Left lobe of liver (tissue), 2 donors: ENCODE measurements at regions not wholly inside any gene's neighbourhood (a gene's known extent, or its start where the extent isn't known, plus 50 kb on each side); places are given as distances from the start of the nearest gene placed in this dataset.
"Not testable (repeated sequence)": the region's sequence is repeated elsewhere in the genome, so short reads cannot be mapped to it uniquely, and the experiment has no call there.

Source experiments
- ATAC-seq: fragments of 200-7000 bp; cut with Tn5 transposase; one replicate; pipeline ENCODE4 v1.9.1; 2020; ENCODE audit warnings: mild to moderate bottlenecking, moderate library complexity
- DNase-seq: peaks from one replicate; pipeline ENCODE4 v3.0.0-alpha.2; 2020; ENCODE audit warnings: low spot score
- donor health status: DM: no; HTN: no; CAD: no; lungs with moderate emphysema.
- donor health status: DM: no; HTN: yes; CAD: no.

- not testable (repeated sequence) for ATAC-seq, DNase-seq
Observed at GRCh38 chr7:6937746-6938145, 111.7 kb upstream of the CCZ1B start.

DNA sequence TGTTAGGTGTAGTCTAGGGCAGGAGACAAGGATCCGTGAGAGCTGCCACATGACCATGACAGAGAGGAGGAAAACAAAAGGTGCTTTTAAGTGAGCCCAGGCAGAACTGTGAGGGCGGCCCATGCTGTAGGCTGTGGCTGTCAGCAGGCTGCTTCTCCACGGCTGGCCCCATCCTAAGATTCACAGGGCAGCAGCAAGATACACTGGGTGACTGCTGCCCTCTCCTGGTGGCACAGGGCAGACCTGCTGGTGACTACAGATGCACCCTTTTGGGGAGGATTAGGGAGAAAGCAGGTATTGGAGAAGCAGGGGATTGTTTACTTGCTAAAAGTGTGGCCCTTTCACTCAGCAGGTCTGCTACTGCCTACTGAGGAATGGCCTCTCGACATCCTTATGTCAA is 112.2 kb upstream of the CCZ1B start:
- peak; percentile 42 for ATAC-seq
- DNase-seq, result not testable (repeated sequence)

- DNase-seq, ATAC-seq: not testable (repeated sequence)
Observed at GRCh38 chr7:6939126-6939525, 113.1 kb upstream of the CCZ1B start.

DNA sequence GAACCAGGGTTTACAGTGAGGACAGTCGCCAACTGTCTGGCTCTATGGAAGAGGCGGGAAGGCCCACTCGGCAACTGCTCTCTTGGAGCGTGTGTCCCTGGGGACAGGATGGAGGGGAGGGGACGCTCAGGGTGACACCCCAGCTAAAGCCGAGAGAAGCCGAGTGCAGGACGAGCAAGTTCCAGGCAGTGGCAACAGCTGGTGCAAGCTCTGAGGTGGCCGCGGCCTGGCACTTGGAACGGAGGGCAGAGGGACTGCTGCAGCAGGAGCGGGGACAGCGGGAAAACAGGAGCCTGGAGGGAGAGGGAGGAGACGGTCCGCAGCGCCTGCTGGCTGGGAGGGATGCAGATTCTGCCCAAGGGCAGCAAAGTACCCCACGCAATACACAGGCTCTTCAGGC is 113.8 kb upstream of the CCZ1B start:
- not testable (repeated sequence) for DNase-seq, ATAC-seq

GRCh38 chr7:6946873-6947272 is 120.8 kb upstream of the CCZ1B start:
- DNase-seq, result not testable (repeated sequence)

DNA sequence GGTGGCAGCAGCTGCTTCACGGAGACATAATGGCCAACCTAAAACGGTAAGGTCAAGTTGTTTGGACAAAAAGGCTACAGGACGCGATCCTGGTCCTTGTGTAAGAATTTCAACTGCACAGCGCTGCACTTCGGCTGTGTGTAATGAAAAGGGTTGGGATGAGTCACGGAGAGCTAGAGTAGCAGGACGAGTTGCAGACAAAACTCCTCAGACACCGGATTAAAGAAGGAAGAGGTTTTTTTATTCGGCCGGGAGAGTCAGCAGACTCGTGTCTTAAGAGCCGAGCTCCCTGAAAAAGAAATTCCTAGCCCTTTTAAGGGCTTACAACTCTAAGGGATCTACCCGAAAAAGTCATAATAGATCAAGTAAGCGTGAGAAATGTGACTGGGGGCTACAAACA is 124.2 kb upstream of the CCZ1B start:
- ATAC-seq, DNase-seq: not testable (repeated sequence)

More at GRCh38 chr7:6946873-6947272, 120.8 kb upstream of the CCZ1B start:
- ATAC-seq, result not testable (repeated sequence)

- not testable (repeated sequence) for DNase-seq, ATAC-seq
Observed at GRCh38 chr7:6951553-6951952, 125.5 kb upstream of the CCZ1B start.

- DNase-seq, ATAC-seq: not testable (repeated sequence)
Observed at GRCh38 chr7:6953138-6953797, 127.2 kb upstream of the CCZ1B start.

DNA sequence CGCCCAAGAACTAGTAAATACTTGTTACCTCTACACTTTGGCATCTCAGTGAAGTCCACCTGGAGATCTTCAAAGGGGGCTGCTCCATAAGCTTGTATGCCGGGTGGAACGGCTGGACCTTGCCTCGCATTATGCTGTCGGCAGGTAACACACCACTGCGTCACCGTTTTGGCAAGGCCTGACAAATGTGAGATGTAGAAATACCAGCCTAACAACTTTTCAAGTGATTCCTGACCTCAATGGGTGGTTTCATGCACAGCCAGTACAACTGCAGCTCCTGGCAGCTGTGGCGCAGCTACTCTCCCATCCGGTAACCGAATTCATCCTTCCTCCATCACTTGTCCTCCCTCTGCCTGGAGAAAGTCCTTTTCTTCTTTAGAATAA is 127.7 kb upstream of the CCZ1B start:
- not testable (repeated sequence) for ATAC-seq, DNase-seq

GRCh38 chr7:6955385-6955784 is 129.3 kb upstream of the CCZ1B start:
- ATAC-seq, result not testable (repeated sequence)

DNA sequence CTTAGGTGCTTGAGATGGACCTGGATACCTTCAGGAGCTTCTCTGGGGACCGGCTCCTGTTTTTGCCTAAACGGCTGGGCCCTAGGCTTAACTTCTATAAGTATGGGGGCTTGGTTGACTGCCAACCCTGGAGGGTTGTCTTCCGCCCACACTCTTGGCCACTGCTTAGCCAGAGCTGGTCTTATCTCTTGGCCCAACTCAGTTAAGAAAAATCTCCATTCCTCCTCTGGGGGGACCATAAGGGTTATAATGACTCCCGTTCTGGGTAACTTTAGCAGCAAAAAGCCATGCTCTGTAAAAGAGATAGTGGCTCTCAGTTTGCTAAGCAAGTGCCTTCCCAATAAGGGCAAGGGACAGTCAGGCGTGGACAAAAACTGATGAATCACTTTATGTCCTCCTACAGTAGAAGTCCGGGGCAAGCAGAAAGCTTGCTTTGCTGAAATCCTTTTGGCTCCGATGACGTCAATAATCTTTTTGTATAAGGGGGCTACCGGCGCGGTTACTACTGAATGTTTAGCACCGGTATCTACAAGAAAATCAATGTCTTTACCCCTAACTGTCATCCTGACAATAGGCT is 130.0 kb upstream of the CCZ1B start:
- not testable (repeated sequence) for DNase-seq, ATAC-seq

More at GRCh38 chr7:6955385-6955784, 129.3 kb upstream of the CCZ1B start:
- DNase-seq, result not testable (repeated sequence)

DNA sequence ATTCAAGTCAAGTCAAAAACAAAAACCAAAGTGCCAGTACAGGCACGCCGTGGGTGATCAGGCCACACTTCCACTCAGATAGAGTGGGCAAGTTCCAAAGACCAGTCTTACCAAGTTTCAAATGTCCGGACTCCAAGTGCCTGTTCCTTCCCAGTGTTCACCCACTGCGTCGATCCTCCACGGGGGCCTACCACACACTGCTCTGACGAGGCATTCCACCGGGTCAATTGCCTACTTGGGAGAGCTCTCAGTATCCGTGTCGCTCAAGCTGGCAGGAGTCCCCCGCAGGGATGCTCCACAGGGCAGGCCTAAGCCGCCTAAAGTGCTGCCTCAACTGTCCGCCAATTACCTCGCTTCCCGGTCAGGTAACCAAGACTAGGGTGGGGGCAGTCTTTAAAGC is 132.3 kb upstream of the CCZ1B start:
- DNase-seq, ATAC-seq: not testable (repeated sequence)

DNA sequence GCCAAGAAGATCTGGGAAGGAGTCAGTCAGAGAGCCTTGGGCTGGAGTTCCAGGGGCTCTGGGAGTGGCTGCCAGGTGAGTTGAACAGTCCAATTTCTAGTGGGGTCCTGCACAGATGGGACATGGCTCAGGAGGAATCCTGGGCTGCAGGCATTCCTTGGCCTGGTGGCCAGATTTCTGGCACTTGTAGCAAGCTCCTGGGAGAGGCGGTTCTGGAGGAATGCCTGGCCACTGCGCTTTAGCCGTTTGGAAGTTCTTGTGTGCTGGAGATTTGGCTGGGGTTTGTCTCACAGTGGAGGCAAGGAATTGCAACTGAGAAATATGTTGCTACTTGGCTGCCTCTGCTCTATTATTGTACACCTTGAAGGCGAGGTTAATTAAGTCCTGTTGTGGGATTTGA is 133.9 kb upstream of the CCZ1B start:
- not testable (repeated sequence) for ATAC-seq, DNase-seq

GRCh38 chr7:6962871-6963270 is 136.8 kb upstream of the CCZ1B start:
- not testable (repeated sequence) for ATAC-seq, DNase-seq

- not testable (repeated sequence) for DNase-seq, ATAC-seq
Observed at GRCh38 chr7:6965051-6965450, 139.0 kb upstream of the CCZ1B start.

- not testable (repeated sequence) for ATAC-seq, DNase-seq
Observed at GRCh38 chr7:6970180-6970579, 144.1 kb upstream of the CCZ1B start.

GRCh38 chr7:6974876-6975275 is 148.8 kb upstream of the CCZ1B start:
- not testable (repeated sequence) for DNase-seq, ATAC-seq

DNA sequence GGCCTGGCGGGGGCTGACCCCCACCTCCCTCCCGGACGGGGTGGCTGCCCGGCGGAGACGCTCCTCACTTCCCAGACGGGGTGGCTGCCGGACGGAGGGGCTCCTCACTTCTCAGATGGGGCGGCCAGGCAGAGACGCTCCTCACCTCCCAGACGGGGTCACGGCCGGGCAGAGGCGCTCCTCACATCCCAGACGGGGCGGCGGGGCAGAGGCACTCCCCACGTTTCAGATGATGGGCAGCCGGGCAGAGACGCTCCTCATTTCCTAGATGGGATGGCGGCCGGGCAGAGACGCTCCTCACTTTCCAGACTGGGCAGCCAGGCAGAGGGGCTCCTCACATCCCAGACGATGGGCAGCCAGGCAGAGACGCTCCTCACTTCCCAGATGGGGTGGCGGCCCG is 149.3 kb upstream of the CCZ1B start:
- not testable (repeated sequence) for ATAC-seq, DNase-seq

GRCh38 chr7:6977368-6977767 is 151.3 kb upstream of the CCZ1B start:
- ATAC-seq, DNase-seq: not testable (repeated sequence)

GRCh38 chr7:6978326-6978725 is 152.3 kb upstream of the CCZ1B start:
- DNase-seq, ATAC-seq: not testable (repeated sequence)

DNA sequence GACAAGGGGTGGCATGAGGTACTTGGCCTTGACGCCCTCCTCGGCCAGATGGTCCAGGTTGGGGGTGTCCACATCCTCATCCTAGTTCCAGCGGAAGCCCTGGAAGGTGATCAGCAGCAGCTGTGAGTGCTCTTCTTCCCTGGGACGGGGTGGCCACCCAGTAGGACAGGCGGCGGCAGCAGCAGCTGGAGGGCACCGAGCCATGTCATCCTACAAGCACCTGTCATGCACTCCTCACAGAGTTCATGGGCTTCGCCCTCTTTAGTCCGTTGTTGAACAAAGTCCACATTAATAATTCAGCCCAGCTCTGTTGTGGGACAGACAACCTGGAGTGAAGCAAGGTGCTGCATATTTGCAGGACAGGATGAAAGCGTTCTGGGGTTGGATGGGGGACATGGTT is 153.4 kb upstream of the CCZ1B start:
- not testable (repeated sequence) for DNase-seq, ATAC-seq

GRCh38 chr7:6982375-6982774 is 156.3 kb upstream of the CCZ1B start:
- DNase-seq, ATAC-seq: not testable (repeated sequence)
